GM19328 (cell line): ENCODE measurements at regions not wholly inside any gene's neighbourhood (a gene's known extent, or its start where the extent isn't known, plus 50 kb on each side); places are given as distances from the start of the nearest gene placed in this dataset.

ENCODE experiments used
- ATAC-seq: cut with Tn5 transposase; IDR thresholded peaks from one replicate; pipeline ENCODE4 v1.9.1; 2021; ENCODE audit warnings: mild to moderate bottlenecking, moderate library complexity; ENCODE audit not compliant: unreplicated experiment

GRCh38 chr4:125433453-125433852 is 118.7 kb downstream of the FAT4 start:
- no peak for ATAC-seq

DNA sequence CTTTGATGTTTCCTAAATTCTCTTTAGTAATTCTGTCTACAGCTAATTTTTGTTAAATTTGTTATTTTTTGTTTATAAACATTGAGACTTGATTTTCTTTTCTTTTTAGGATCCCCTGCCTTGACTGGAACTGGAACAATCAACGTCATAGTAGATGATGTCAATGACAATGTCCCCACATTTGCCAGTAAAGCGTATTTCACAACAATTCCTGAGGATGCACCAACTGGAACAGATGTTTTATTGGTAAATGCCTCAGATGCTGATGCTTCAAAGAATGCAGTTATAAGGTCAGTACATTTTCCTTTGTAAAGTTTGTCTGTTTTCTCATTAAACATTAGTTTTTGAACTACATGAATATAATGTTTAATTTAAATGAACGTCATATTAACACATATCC is 119.4 kb downstream of the FAT4 start:
- no peak for ATAC-seq

GRCh38 chr4:125440814-125441213 is 126.1 kb downstream of the FAT4 start:
- ATAC-seq, result no peak

DNA sequence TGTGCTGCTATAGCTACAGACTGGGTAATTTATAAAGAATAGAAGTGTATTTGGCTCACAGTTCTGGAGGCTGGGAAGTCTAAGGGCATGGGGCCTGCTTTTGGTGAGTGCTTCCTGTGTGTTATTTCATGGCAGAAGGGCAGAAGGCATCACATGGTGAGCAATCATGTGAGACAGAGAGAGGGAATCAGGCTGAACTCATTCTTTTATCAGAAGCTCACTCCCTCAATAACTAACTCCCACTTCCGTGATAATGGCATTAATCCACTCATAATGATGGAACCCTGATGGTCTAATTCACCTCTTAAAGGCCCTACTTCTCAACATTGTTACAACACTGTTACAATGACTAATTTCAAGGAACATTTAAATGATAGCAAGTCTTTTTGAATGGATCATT is 129.4 kb downstream of the FAT4 start:
- no peak for ATAC-seq

DNA sequence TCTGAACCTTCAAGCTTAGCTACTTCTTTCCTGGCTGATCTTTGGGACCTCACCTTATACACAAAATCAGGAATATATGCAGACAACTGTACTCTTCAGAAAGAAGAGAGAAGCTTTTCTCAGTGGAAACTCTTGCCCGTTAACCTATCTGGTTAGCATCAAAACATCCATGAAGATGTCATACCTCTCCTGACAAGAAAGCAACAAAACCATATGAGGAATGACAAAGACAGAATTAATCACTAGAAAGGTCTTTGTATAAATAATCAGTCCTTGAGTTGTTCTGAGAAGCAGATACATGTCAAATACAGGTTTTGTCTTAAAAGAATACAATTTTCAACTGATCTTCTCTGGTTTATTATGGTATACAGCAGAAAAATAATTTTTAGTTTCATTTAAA is 130.8 kb downstream of the FAT4 start:
- no peak for ATAC-seq

GRCh38 chr4:125447551-125448290 is 133.0 kb downstream of the FAT4 start:
- ATAC-seq, result no peak

- ATAC-seq, result no peak
These were observed 141.3 kb downstream of the FAT4 start for GRCh38 chr4:125456075-125456474.

- ATAC-seq, result no peak
These were observed 144.8 kb downstream of the FAT4 start for GRCh38 chr4:125459531-125459930.

- no peak for ATAC-seq
These were observed 147.1 kb downstream of the FAT4 start for GRCh38 chr4:125461676-125462363.

DNA sequence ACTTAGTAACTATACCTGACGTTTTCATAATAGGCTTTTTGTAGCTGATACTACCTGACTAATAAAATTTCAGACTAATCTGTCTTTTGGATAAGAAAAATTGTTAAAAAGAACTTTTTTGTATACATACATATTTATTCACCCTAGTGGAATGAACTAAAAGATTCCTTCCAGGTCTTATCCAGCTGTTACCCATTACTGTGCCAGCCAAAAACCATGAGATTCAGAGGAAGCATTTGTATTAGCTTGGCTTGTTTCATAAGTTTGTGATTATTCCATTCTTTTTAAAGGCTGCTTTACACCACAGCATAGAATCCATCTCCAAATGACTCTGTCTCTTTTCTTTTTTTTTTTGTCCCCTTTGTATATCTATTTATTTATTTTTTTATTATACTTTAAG is 149.4 kb downstream of the FAT4 start:
- no peak for ATAC-seq

DNA sequence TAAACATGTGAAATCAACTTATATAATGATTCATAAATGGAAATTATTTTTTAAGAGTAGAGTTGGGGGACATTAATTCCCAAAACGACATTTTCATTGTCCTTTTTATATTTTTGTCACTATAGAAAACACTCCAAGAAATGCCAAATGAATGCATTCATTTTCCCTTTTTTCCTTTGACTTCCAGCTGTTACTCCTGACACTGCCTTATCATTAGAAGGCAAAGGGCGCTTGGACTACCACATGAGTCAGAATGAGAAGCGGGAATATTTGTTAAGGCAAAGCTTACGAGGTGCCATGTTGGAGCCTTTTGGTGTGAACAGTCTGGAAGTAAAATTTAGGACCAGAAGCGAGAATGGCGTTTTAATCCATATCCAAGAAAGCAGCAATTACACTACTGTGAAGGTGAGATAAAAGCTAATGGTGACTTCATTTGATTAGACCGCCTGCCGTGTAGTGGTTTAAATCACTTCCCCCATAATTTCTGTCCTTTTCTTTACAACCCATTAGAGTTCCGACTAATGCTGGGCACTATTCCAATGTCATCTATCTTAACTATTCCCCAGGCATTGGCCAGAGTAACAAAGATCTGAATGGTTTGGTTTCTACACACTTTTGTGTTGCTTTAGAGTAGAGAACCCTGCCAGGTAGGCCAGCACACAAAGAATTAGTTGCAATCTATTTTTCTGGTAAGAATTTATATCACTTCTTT is 166.7 kb downstream of the FAT4 start:
- no peak for ATAC-seq

DNA sequence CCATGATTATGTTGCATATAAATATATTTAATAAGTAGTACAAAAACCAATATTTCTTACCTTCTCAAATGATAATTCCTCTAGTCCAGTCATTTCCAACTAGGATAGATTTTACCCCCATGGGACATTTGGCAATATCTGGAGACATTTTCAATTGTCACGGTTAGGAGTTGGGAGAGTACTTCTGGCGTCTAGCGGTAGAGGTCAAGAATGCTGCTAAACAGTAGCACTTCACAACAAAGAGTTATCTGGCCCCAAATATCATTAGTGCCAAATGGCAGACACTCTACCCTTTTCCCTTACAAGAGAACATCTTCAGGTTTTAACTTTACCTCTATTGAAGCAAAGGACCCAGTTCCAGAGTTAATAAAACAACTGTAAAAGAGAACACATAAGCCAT is 168.1 kb downstream of the FAT4 start:
- ATAC-seq, result no peak

DNA sequence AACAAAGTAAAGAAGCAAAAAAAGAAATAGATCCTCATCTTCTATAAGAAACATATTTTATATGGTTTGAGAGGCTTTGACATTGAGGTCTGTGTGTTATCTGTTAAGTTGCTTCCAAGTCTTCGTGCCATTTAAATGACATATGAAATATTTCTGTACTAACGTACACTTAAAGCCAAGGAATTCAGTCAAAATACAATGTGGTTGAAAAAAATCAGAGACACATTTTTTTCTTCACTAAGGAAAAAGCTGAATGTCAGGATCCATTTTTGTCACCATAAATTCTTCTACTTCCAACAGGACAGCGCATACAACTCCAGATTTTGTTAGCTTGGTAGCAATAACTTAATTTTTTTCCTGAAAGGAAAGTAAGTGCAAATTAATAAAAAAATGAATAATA is 168.5 kb downstream of the FAT4 start:
- no peak for ATAC-seq

GRCh38 chr4:125484912-125485311 is 170.2 kb downstream of the FAT4 start:
- ATAC-seq, result no peak

GRCh38 chr4:125486351-125486750 is 171.6 kb downstream of the FAT4 start:
- ATAC-seq, result no peak

DNA sequence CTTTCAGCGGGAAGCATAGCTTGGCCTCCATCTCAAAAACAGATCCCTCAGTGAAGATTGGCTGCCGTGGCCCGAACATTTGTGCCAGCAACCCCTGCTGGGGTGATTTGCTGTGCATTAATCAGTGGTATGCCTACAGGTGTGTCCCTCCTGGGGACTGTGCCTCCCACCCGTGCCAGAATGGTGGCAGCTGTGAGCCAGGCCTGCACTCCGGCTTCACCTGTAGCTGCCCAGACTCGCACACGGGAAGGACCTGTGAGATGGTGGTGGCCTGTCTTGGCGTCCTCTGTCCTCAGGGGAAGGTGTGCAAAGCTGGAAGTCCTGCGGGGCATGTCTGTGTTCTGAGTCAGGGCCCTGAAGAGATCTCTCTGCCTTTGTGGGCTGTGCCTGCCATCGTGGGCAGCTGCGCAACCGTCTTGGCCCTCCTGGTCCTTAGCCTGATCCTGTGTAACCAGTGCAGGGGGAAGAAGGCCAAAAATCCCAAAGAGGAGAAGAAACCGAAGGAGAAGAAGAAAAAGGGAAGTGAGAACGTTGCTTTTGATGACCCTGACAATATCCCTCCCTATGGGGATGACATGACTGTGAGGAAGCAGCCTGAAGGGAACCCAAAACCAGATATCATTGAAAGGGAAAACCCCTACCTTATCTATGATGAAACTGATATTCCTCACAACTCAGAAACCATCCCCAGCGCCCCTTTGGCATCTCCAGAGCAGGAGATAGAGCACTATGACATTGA is 175.4 kb downstream of the FAT4 start:
- ATAC-seq, result no peak

DNA sequence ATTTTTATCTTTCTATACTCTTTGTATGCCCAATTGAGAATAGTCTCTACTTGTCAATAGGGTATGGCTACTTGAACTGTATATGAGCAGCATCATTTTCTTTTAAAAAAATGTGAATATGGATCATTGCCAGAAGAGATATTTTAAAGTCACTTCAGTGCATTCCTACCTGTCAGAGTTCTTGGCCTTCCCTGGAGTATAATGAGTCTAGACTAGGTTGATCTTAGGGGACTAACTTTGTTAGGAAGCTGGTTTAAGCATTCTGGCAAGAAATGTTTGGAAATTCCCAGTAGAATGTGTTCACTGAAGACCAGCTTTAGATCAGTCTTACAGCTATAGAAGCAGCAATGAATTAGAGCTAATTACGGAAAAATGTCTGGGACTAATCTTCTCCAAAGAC is 178.2 kb downstream of the FAT4 start:
- ATAC-seq, result no peak

DNA sequence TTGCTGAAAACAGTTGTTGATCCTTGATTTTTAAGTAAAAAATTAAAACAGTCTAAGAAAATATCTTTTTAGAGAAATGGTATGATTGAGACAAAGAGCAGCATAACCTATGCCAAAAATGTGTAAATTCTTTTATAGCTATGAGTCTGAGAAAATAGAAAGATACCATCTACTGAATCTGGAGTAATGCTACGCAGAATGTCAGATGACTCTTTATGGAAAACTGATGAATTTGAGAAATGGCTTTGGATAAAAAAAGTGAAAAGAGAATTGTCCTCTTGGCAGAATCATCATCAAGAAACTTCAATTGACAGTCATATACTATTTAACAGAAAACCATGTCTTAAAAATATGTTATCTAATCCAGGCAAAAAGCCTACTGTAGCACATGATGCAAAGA is 183.1 kb downstream of the FAT4 start:
- no peak for ATAC-seq

GRCh38 chr4:125498981-125499380 is 184.2 kb downstream of the FAT4 start:
- no peak for ATAC-seq

- ATAC-seq, result no peak
These were observed 186.3 kb downstream of the FAT4 start for GRCh38 chr4:125501090-125501489.

DNA sequence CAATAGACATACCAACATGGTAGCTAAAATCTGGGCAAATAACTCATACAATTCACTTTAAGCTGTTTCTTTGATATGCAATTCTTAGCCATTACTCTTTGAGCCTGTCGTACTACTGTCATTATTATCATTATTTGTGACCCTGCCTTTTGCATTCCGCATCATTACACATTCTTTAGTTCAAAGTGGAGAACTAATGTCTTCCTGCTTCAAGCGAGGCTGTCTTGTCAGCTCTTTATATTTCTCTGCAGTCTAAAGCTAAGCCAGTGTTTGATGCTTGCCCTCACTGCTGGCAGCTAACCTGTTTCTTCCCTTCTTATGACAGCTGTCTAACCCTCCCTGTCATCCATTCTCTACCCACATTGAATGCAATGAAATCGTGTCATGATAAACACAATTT is 186.8 kb downstream of the FAT4 start:
- no peak for ATAC-seq
